Small intestine (tissue), 7 donors: ENCODE measurements at regions not wholly inside any gene's neighbourhood (a gene's known extent, or its start where the extent isn't known, plus 50 kb on each side); places are given as distances from the start of the nearest gene placed in this dataset.
"Not testable (repeated sequence)": the region's sequence is repeated elsewhere in the genome, so short reads cannot be mapped to it uniquely, and the experiment has no call there.

Experiments
- DNase-seq, 2 donors: peaks; one replicate each; pipeline versions ENCODE4 v3.0.0 to v3.0.0-alpha.2; 2013
- FAIRE-seq: peaks from 2 replicates; lab custom pipeline; 2012; peaks lifted over from hg19 to GRCh38; lab: Jason Lieb, UNC
- H3K27ac ChIP-seq, 3 donors: one replicate each; pipeline ENCODE4 v1.5.1; 2013; ENCODE audit warnings: low read length in 2 of 3, mild to moderate bottlenecking in 2 of 3, control low read depth in 1 of 3, inconsistent platforms in 1 of 3, low read depth in 1 of 3, moderate library complexity in 1 of 3
- H3K27me3 ChIP-seq, 3 donors: one replicate each; pipeline ENCODE4 v1.6.1; 2013; ENCODE audit warnings: low read length in 3 of 3, inconsistent platforms in 1 of 3; ENCODE audit not compliant: control insufficient read depth in 3 of 3, insufficient read depth in 3 of 3
- H3K36me3 ChIP-seq, 3 donors: one replicate each; pipeline ENCODE4 v1.6.1; 2013; ENCODE audit warnings: low read length in 3 of 3, inconsistent platforms in 1 of 3, low read depth in 1 of 3, mild to moderate bottlenecking in 1 of 3, moderate library complexity in 1 of 3; ENCODE audit not compliant: control insufficient read depth in 3 of 3, insufficient read depth in 2 of 3
- H3K4me1 ChIP-seq, 3 donors: one replicate each; pipeline ENCODE4 v1.6.1; 2013; ENCODE audit warnings: low read length in 2 of 3, inconsistent platforms in 1 of 3, low read depth in 1 of 3, mild to moderate bottlenecking in 1 of 3, moderate library complexity in 1 of 3; ENCODE audit not compliant: control insufficient read depth in 3 of 3, insufficient read depth in 2 of 3
- H3K4me3 ChIP-seq, 3 donors: one replicate each; pipeline ENCODE4 v1.5.1; 2013; ENCODE audit warnings: low read length in 3 of 3, control low read depth in 1 of 3, inconsistent platforms in 1 of 3, low read depth in 1 of 3, mild to moderate bottlenecking in 1 of 3, moderate library complexity in 1 of 3
- H3K9me3 ChIP-seq, 2 donors: one replicate each; pipeline ENCODE4 v1.6.1; 2013; ENCODE audit warnings: low read depth in 1 of 2, low read length in 1 of 2; ENCODE audit not compliant: control insufficient read depth in 2 of 2, insufficient read depth in 1 of 2
- WGBS, 3 donors: extraction: QIAGEN DNeasy Blood & Tissue Kit; methylation state at CpG; one replicate each; pipeline ENCODE4 v1.1.7; 2013; 5-methylcytosine and 5-hydroxymethylcytosine counted together
- donor health status: healthy with polysubstance abuse.
- donor health status: control.
- donor health status: control.
- donor health status: Bipolar disorder and iron deficiency.
- donor health status: healthy.

DNA sequence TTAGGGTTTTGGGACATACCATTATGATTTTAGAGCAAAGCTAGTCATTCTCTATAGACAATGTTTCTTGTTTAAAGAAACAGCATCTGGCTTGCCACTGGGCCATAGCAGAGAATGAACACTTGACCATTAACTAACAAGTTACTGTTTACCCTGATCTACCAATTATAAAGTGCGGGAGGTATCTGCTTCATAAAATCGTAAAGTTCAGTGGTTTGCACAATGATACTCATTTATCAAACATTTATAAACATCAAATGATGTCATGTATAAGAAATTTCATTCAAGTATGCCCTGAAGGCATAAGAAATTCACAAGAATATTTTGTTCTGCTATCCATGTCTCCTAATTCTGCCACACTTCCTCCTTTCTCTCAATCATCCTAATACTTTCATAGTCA is 139.2 kb downstream of the PCDH20 start:
- no peaks in the 10 kb centered on the region for H3K4me1 ChIP-seq
- DNase-seq (no peak), FAIRE-seq (no peak)
- H3K36me3 ChIP-seq = no peaks in the 10 kb centered on the region
- no peaks in the 10 kb centered on the region for H3K27me3 ChIP-seq
- WGBS, 3 donors = 66 to 82% (median 69%) methylated on average over 2 of the region's 2 CpGs
- no peak overlapping the region for H3K4me3 ChIP-seq
- H3K9me3 ChIP-seq = no peaks in the 10 kb centered on the region
- no peak overlapping the region for H3K27ac ChIP-seq

DNA sequence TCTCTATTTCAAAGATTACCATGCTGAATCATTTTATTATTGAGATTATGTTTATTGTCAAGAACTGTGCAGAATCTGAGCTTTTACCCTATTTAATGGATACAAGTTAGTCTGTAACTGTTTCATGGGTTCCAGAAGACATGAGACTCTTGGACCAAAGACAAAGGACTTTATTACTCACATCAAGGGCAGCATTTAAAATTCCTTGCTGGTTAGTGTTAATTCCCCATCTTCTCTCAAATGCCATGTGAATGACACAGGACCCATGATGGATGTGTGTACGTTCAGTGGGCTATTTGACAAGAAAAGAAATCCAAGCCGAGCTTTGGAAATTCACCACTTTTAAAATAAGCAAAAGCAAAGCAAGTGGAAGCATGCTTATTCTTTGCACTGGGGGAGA is 139.9 kb downstream of the PCDH20 start:
- no peak for FAIRE-seq
- 25 to 46% (median 28%) methylated on average over 2 of the region's 2 CpGs for whole genome bisulfite sequencing, 3 donors
- Histone ChIP-seq H3K4me3 (no peak overlapping the region), H3K27me3 (no peaks in the 10 kb centered on the region), H3K4me1 (no peaks in the 10 kb centered on the region), H3K36me3 (no peaks in the 10 kb centered on the region), H3K27ac (no peak overlapping the region), H3K9me3 (no peaks in the 10 kb centered on the region)
- no peak for DNase-seq

GRCh38 chr13:61275251-61275650 is 140.4 kb downstream of the PCDH20 start:
- no peak for DNase-seq

DNA sequence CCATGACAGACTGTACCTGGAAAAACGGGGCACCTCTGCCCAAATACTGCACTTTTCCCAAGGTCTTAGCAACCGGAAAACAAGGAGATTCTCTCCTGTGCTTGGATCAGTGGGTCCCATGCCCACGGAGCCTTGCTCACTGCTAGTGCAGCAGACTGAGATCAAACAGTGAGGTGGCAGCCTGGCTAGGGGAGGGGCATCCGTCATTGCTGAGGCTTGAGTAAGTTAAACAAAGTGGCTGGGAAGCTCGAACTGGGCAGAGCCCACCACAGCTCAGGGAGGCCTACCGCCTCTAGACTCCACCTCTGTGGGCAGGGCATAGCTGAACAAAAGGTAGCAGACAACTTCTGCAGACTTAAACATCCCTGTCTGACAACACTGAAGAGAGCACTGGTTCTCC is 148.8 kb downstream of the PCDH20 start:
- H3K27me3 ChIP-seq = not testable (repeated sequence)

More at GRCh38 chr13:61275251-61275650, 140.4 kb downstream of the PCDH20 start:
- Histone ChIP-seq H3K9me3 (no peaks in the 10 kb centered on the region), H3K36me3 (no peaks in the 10 kb centered on the region), H3K4me3 (no peak overlapping the region), H3K4me1 (no peaks in the 10 kb centered on the region), H3K27ac (no peak overlapping the region), H3K27me3 (no peaks in the 10 kb centered on the region)
- 84 to 87% (median 84%) methylated on average over 5 of the region's 5 CpGs for WGBS, 3 donors
- FAIRE-seq = no peak

DNA sequence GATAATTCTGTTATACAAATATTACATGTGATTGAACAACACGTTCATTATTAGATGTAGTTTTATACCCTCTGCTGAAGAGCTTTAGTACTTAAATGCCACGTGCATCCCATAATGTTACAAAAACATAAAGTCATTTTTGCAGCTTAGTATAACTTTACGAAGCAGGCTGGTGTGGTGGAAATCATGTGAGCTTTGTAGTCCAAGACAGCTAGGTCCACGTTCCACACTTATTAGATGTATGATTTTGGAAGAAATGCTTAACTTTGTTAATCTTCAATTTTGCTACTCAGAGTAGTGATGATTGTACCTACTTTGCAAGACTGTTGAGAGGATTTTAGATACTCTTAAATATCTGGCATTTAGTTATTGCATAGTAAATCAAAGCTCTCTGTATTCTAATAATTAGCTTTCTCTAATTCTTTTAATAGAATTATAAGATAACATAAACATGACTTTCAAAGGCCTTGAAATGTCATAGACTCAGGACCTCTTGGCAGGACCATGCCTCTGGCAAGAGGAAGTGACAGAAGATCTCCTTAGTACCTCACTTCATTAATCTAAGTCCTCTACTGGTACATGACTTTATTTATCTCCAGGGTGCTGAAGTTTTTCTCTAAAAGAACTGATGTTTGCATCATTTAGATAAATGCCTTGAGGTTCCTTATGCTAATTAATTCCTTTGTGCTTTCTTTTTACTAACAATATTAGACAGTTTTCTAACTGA is 153.7 kb downstream of the PCDH20 start:
- H3K4me3 ChIP-seq = no peak overlapping the region
- H3K9me3 ChIP-seq = no peaks in the 10 kb centered on the region
- H3K4me1 ChIP-seq = no peaks in the 10 kb centered on the region
- no peaks in the 10 kb centered on the region for H3K27me3 ChIP-seq
- H3K36me3 ChIP-seq = no peaks in the 10 kb centered on the region
- no peak for DNase-seq
- no peak overlapping the region for H3K27ac ChIP-seq
- FAIRE-seq = no peak
- 69 to 80% (median 80%) methylated on average over 4 of the region's 4 CpGs for WGBS, 3 donors

More for the DNA sequence above, 148.8 kb downstream of the PCDH20 start:
- not testable (repeated sequence) for DNase-seq, FAIRE-seq, H3K27ac ChIP-seq, H3K36me3 ChIP-seq, H3K4me1 ChIP-seq, H3K4me3 ChIP-seq, H3K9me3 ChIP-seq
- WGBS, 3 donors = 56 to 79% (median 65%) methylated on average over 6 of the region's 6 CpGs

- H3K27ac ChIP-seq = no peak overlapping the region
- H3K4me1 ChIP-seq = no peaks in the 10 kb centered on the region
- no peaks in the 10 kb centered on the region for H3K9me3 ChIP-seq
- H3K36me3 ChIP-seq = no peaks in the 10 kb centered on the region
- FAIRE-seq (no peak), DNase-seq (no peak)
- no peak overlapping the region for H3K4me3 ChIP-seq
- no peaks in the 10 kb centered on the region for H3K27me3 ChIP-seq
These were observed 157.5 kb downstream of the PCDH20 start for GRCh38 chr13:61258185-61258584.

DNA sequence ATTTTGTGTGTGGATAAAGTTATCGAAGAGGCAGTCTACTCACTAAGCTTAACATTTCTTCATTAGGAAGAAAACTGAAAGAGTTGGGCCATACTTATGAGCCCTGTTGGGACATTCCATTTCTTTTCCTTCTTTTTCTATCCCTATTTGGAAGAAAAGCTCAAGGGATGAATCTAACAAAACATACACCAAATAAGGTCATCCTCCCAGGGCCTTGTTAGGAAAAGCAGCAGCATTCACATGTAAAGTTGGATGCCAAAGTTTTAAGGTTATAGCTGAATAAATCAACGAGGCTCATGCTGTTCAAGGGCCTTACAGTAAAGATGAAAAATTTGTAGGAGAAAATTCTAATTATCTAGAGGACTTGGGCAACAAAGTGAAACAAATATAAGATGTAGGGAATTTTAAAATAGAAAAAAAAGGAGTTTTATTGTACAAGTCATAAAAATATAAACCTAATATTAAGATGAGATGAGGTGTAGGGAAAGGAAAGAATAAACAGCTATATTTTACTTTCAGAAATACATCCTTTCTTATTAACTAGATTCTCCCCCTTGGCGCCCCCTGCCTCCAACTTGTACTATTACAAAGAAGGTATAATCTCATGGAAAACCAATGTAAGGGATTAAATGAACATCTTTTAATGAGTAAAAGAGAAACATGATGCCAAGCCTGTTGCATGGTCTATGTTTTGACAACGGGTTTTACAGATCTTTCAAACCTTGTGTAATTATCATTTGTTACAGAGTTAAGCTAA is 160.4 kb downstream of the PCDH20 start:
- DNase-seq (no peak), FAIRE-seq (no peak)
- Histone ChIP-seq H3K4me1 (no peaks in the 10 kb centered on the region), H3K27ac (no peak overlapping the region), H3K9me3 (no peaks in the 10 kb centered on the region), H3K36me3 (no peaks in the 10 kb centered on the region), H3K27me3 (no peaks in the 10 kb centered on the region), H3K4me3 (no peak overlapping the region)
- 55 to 60% (median 58%) methylated on average over 4 of the region's 4 CpGs for WGBS, 3 donors

DNA sequence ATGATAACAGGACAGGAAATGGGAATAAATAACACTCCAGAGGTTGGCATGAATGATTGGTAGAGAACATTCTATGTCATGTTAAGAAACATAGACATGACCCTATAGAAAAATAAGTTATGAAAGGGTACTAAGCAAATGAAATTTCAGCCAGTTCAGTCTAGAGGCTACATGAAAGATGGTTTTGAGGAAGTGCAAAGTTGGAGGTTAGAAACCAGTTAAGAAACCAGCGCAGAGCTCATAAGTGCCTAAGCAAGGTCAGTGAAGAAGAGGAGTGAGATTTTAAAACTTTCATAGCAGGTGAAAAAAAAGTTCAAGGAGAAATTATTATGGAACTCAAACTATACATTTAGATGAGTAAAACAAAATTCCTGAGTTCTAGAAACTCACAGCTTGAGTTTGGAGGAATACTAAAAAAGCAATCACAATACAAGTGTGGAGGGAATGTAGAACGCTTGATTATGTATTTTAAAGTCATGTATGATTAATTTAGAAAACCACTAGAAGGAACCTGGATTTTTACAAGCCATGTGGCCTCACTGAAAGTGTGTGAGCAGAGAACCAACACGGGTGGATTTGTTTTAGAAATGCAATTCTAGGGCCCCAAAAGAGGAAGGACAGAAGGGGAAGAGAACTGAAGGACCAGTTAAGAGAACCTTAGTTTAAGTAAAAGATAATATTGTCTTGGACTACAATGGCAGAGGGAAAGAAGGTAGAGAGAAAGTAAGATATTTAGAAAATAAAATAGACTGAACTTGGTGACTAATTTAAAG is 162.4 kb downstream of the PCDH20 start:
- Histone ChIP-seq H3K36me3 (no peaks in the 10 kb centered on the region), H3K4me1 (no peaks in the 10 kb centered on the region), H3K27ac (no peak overlapping the region), H3K4me3 (no peak overlapping the region), H3K27me3 (no peaks in the 10 kb centered on the region), H3K9me3 (no peaks in the 10 kb centered on the region)
- DNase-seq (no peak), FAIRE-seq (no peak)
- 63 to 67% (median 64%) methylated on average over 3 of the region's 3 CpGs for WGBS, 3 donors
